Pancreas (tissue), 10 donors: ENCODE measurements at regions not wholly inside any gene's neighbourhood (a gene's known extent, or its start where the extent isn't known, plus 50 kb on each side); places are given as distances from the start of the nearest gene placed in this dataset.
A peak's percentile ranks its signal among the peaks of the same experiment; 100 is the strongest.

Experiments used
- ATAC-seq, 4 donors: fragments of 200-7000 bp; cut with Tn5 transposase; one replicate each; pipeline versions ENCODE4 v1.8.0 to v1.9.1; 2020; ENCODE audit warnings: mild to moderate bottlenecking in 4 of 4, moderate library complexity in 4 of 4
- DNase-seq, 6 donors: peaks; one replicate each; pipeline ENCODE4 v3.0.0-alpha.2; 2020
- FAIRE-seq: peaks from 2 replicates; lab custom pipeline; 2012; peaks lifted over from hg19 to GRCh38; lab: Jason Lieb, UNC
- H3K27ac ChIP-seq, 4 donors: fragments of 200-600 bp; sonication (generic); 1 replicate in 3 of 4; 2 replicates in 1 of 4; pipeline versions ENCODE4 v1.5.0 to v1.8.0; 2020
- H3K27me3 ChIP-seq, 4 donors: fragments of 200-600 bp; one replicate each; pipeline ENCODE4 v1.8.0; 2021
- H3K36me3 ChIP-seq, 3 donors: fragments of 200-600 bp; sonication (generic) in 1 of 3; one replicate each; pipeline versions ENCODE4 v1.5.0 to v1.8.0; 2020 to 2021
- H3K4me1 ChIP-seq, 3 donors: fragments of 200-600 bp; one replicate each; pipeline ENCODE4 v1.8.0; 2021
- H3K4me3 ChIP-seq, 4 donors: fragments of 200-600 bp; sonication (generic) in 2 of 4; one replicate each; pipeline versions ENCODE4 v1.5.0 to v1.8.0; 2020 to 2021
- H3K9me3 ChIP-seq, 4 donors: fragments of 200-600 bp; one replicate each; pipeline ENCODE4 v1.8.0; 2021
- WGBS, 2 donors: extraction: QIAGEN DNeasy Blood & Tissue Kit; methylation state at CpG; one replicate each; pipeline ENCODE4 v1.1.7; 2013; 5-methylcytosine and 5-hydroxymethylcytosine counted together
- intact Hi-C, 3 donors: fragments of 100-400 bp; cut with DNase I; formaldehyde crosslinking; loops; one replicate each; pipeline versions ENCODE4 v1.11.1 to v1.14.2; 2022
- TF ChIP-seq, protein P1 (sequence below), 4 donors: fragments of 200-600 bp; sonication (generic) in 3 of 4; IDR thresholded peaks; one replicate each; pipeline versions ENCODE4 v1.5.0 to v1.8.0; 2021; ENCODE audit warnings: antibody characterized with exemption in 4 of 4
- donor health status: healthy with polysubstance abuse.
- donor health status: DM: no; HTN: no; CAD: no; lungs with moderate emphysema.
- donor health status: DM: no; HTN: no; CAD: no.
- donor health status: control.
- donor health status: control.
- donor health status: Bipolar disorder and iron deficiency.
- donor health status: DM: yes; HTN: yes; CAD: no.
- donor health status: DM: no; HTN: no; CAD: no.
- donor health status: DM: no; HTN: no; CAD: no.
- donor health status: DM: yes; HTN: yes; CAD: no.

DNA sequence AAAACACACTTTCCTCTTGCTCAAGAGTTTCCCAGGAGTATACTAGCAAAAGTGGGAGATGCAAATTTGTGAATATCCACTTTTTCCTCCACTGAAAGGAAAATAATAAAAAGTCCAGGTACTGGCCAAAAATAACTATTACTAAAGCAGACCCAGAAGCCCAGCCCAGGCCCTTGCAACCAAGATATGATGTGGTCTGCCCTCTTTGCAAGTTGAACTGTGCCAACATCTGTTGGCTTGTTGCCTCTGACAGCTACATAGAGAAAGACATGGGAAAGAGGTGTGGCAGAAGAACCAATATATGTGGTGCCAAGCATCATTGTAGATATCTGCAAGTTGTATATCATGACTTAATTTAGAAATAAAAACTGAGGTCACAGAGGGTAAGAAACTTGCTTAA, 78.4 kb upstream of the JAG1 start:
- Histone ChIP-seq H3K36me3 (no peaks in the 10 kb centered on the region), H3K27me3 (no peaks in the 10 kb centered on the region), H3K27ac (no peak overlapping the region), H3K9me3 (no peaks in the 10 kb centered on the region), H3K4me1 (no peaks in the 10 kb centered on the region), H3K4me3 (peak overlapping the region in 1 of 4 donors; percentile 0)
- no peak for DNase-seq
- intact Hi-C loops, result no loop called here
- TF ChIP-seq, protein P1, sequence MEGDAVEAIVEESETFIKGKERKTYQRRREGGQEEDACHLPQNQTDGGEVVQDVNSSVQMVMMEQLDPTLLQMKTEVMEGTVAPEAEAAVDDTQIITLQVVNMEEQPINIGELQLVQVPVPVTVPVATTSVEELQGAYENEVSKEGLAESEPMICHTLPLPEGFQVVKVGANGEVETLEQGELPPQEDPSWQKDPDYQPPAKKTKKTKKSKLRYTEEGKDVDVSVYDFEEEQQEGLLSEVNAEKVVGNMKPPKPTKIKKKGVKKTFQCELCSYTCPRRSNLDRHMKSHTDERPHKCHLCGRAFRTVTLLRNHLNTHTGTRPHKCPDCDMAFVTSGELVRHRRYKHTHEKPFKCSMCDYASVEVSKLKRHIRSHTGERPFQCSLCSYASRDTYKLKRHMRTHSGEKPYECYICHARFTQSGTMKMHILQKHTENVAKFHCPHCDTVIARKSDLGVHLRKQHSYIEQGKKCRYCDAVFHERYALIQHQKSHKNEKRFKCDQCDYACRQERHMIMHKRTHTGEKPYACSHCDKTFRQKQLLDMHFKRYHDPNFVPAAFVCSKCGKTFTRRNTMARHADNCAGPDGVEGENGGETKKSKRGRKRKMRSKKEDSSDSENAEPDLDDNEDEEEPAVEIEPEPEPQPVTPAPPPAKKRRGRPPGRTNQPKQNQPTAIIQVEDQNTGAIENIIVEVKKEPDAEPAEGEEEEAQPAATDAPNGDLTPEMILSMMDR (IDR thresholded peaks at IDR 0.05), result no peak
- no peak for FAIRE-seq
- no peak for ATAC-seq

DNA sequence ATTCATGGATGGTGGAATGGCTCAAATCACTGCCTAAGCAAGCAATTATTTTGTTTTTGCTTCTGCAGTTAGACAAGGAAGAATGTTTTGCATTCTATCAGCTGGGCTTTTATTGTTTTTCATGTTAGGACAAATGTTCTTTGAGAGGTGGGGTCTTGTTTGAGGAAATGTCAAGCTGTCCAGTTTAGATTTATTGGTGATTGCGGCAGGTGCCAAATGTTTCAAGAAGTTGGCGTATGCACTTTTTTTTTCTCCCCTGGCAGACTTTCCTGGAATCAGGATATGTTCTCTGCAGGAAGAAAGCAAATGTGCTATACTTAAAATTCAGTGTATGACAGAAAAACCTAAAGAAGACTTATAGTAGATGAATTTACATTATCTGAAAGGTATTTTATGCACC, 81.0 kb upstream of the JAG1 start:
- no peaks in the 10 kb centered on the region for H3K27me3 ChIP-seq
- intact Hi-C loops, result no loop called here
- no peaks in the 10 kb centered on the region for H3K9me3 ChIP-seq
- 50 to 52% methylated on average over 2 of the region's 2 CpGs for WGBS, 2 donors
- TF ChIP-seq, protein P1 (IDR thresholded peaks at IDR 0.05), result no peak
- H3K36me3 ChIP-seq, result no peaks in the 10 kb centered on the region
- no peak overlapping the region for H3K4me3 ChIP-seq
- no peak overlapping the region for H3K27ac ChIP-seq
- no peak for FAIRE-seq
- DNase-seq, result no peak
- no peaks in the 10 kb centered on the region for H3K4me1 ChIP-seq
- no peak for ATAC-seq

DNA sequence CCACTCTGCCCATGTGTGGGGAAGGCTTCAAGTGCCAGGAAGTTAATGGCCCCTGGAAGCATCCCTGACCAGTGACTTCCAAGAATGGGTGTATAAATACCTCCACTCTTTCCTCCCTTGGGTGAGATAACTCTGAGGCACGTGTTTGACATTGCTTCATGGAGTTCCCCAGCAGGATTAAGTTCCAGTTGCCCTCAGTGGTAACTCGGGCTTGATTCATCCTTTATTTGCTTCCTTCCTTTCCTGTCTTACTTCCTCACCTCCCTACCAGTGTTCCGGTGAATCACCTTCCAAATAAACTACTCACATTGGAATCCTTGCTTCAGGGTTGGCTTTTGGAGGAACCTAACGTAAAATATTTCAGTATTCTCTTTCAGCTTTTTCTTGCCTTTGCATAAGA, 84.6 kb upstream of the JAG1 start:
- Histone ChIP-seq H3K36me3 (no peaks in the 10 kb centered on the region), H3K27ac (no peak overlapping the region), H3K4me3 (no peak overlapping the region), H3K27me3 (no peaks in the 10 kb centered on the region), H3K4me1 (peaks cover 0 to 3% (median 0%) of the 10 kb centered on the region in 3 donors), H3K9me3 (no peaks in the 10 kb centered on the region)
- intact Hi-C loops, result no loop called here
- WGBS, 2 donors, result 87 to 93% methylated on average over 4 of the region's 4 CpGs
- FAIRE-seq (no peak), ATAC-seq (no peak), DNase-seq (no peak)
- TF ChIP-seq, protein P1 (IDR thresholded peaks at IDR 0.05), result no peak

DNA sequence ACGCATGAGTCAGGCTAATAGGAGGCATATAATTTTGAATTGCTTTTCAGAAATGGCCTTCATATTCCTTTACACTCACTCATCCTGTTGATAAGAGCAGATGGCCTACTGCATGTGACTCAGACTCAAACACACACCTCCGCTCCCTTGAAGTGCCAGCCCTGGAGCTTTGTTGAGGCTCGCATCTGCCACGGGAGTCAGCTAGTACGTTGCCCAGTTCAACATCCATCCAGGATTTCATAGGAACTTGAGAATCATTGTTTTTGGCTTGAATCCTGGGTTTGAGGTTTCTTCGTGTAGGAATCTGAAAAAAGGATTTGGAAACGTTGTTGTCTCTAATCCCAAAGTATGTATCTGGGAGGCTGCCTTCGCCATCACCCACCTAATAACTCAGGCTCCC, 87.4 kb upstream of the JAG1 start:
- Histone ChIP-seq H3K36me3 (no peaks in the 10 kb centered on the region), H3K27me3 (no peaks in the 10 kb centered on the region), H3K4me1 (peaks cover 0 to 3% (median 0%) of the 10 kb centered on the region in 3 donors), H3K4me3 (no peak overlapping the region), H3K9me3 (no peaks in the 10 kb centered on the region), H3K27ac (no peak overlapping the region)
- peak in 3 of 4 donors; percentile 12 to 50 (median 46) for ATAC-seq
- WGBS, 2 donors, result 83 to 95% methylated on average over 8 of the region's 8 CpGs
- peak in 1 of 6 donors; percentile 23 for DNase-seq
- intact Hi-C loops, result no loop called here
- TF ChIP-seq, protein P1 (IDR thresholded peaks at IDR 0.05), result no peak
- FAIRE-seq, result no peak

DNA sequence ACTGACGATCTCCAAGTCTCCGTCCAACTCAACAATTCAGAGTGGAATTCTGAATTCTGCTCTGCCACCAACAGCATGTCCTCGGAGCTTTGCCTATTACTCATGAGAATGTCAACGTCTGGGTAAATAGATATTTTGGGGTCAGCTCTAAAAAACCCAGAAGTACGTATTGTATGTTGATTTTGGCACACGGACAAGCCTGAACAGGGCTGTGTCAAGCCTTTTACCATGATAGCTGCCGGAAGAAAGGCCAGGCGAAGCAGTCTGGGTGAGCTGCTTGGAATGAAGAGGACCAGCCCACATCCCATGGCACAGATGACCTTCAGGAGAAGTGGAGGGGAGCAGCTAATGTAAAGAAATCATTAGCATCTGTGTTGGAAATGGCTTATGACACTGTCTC, 88.0 kb upstream of the JAG1 start:
- TF ChIP-seq, protein P1 (IDR thresholded peaks at IDR 0.05), result no peak
- no peak overlapping the region for H3K27ac ChIP-seq
- ATAC-seq (peak; percentile 63 to 91 (median 80)), FAIRE-seq (no peak), DNase-seq (peak in 3 of 6 donors; percentile 37 to 53 (median 45))
- H3K27me3 ChIP-seq, result no peaks in the 10 kb centered on the region
- H3K4me3 ChIP-seq, result no peak overlapping the region
- H3K36me3 ChIP-seq, result no peaks in the 10 kb centered on the region
- 34 to 36% methylated on average over 8 of the region's 8 CpGs for WGBS, 2 donors
- peaks cover 0 to 3% (median 0%) of the 10 kb centered on the region in 3 donors for H3K4me1 ChIP-seq
- intact Hi-C loops, result no loop called here
- no peaks in the 10 kb centered on the region for H3K9me3 ChIP-seq
